DND-41 (cell line): ENCODE measurements at regions not wholly inside any gene's neighbourhood (a gene's known extent, or its start where the extent isn't known, plus 50 kb on each side); places are given as distances from the start of the nearest gene placed in this dataset.

ENCODE experiments used
- CTCF ChIP-seq: IDR thresholded peaks from 2 replicates; pipeline ENCODE4 v1.5.1; 2012; ENCODE audit warnings: borderline replicate concordance, low read length, moderate library complexity, mild to moderate bottlenecking; ENCODE audit not compliant: poor library complexity, severe bottlenecking; ENCODE audit errors: extremely low read depth
- EZH2 ChIP-seq: IDR thresholded peaks from 3 replicates; pipeline ENCODE4 v1.6.1; 2012; ENCODE audit warnings: borderline replicate concordance, low read depth, mild to moderate bottlenecking, moderate library complexity, low read length, inconsistent platforms; ENCODE audit not compliant: severe bottlenecking

GRCh38 chr16:64641343-64641742, 480.5 kb downstream of the CDH11 start:
- TF ChIP-seq CTCF (no peak), EZH2 (no peak)
